Mucosa of gallbladder (tissue), 1 donor: ENCODE measurements at regions not wholly inside any gene's neighbourhood (a gene's known extent, or its start where the extent isn't known, plus 50 kb on each side); places are given as distances from the start of the nearest gene placed in this dataset.

ENCODE experiments used
- DNase-seq: peaks from one replicate; pipeline ENCODE4 v3.0.0-alpha.2; 2020; ENCODE audit warnings: low spot score
- donor health status: DM: no; HTN: no; CAD: no.

GRCh38 chr16:35862242-35862641 is 2402.8 kb downstream of the TP53TG3F start:
- DNase-seq: no peak

GRCh38 chr16:35868630-35869029 is 2409.2 kb downstream of the TP53TG3F start:
- no peak for DNase-seq

- DNase-seq: no peak
Observed at GRCh38 chr16:35873472-35873871, 2414.1 kb downstream of the TP53TG3F start.

- DNase-seq: no peak
Observed at GRCh38 chr16:35881654-35882053, 2422.2 kb downstream of the TP53TG3F start.

- no peak for DNase-seq
Observed at GRCh38 chr16:35906440-35906839, 2447.0 kb downstream of the TP53TG3F start.

- DNase-seq: no peak
Observed at GRCh38 chr16:35908152-35908551, 2448.7 kb downstream of the TP53TG3F start.

- DNase-seq: no peak
Observed at GRCh38 chr16:35908942-35909341, 2449.5 kb downstream of the TP53TG3F start.

- DNase-seq: no peak
Observed at GRCh38 chr16:35909351-35909954, 2450.0 kb downstream of the TP53TG3F start.

GRCh38 chr16:35910409-35910808 is 2451.0 kb downstream of the TP53TG3F start:
- DNase-seq: no peak

- no peak for DNase-seq
Observed at GRCh38 chr16:35911899-35912298, 2452.5 kb downstream of the TP53TG3F start.

- no peak for DNase-seq
Observed at GRCh38 chr16:35931722-35932121, 2472.3 kb downstream of the TP53TG3F start.
